ENCODE measurements at regions not wholly inside any gene's neighbourhood (a gene's known extent, or its start where the extent isn't known, plus 50 kb on each side); places are given as distances from the start of the nearest gene placed in this dataset.

DNA sequence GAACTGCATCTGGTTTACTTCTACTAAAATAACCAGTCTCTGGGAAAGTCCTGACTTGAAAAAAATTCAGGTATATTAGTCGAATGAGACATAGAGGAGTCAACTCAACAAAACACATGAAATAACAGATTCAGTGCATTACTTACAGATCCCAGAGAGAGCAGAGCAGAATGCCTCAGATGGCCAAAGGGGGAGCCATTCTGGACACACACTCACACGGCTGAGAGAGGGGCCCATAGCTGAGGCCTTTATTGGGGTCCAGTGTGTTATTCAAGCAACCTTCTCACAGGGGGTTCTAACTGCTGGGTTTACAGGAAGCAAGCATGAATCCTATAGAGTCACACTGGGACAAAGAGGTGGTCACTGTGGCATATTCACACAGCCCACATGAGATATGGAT lies 135.1 kb upstream of the SNRPN start:
- no CpG with 5 or more reads among the region's 2 CpGs for WGBS (ENCODE audit: insufficient coverage)
- Mint-ChIP-seq H3K4me1 (no peaks in the 10 kb centered on the region), H3K27ac (no peak overlapping the region), H3K27me3 (no peaks in the 10 kb centered on the region), H3K4me3 (no peak overlapping the region), H3K9me3 (ENCODE audit: insufficient read depth) (peaks cover 2% of the 10 kb centered on the region)
- no peaks in the 10 kb centered on the region for H3K79me2 ChIP-seq (ENCODE audit: control insufficient read depth, insufficient read depth, low read length)
- H3K4me2 ChIP-seq (replicated peaks; ENCODE audit: low read depth, low read length, poor library complexity, severe bottlenecking) = no peak overlapping the region
- CTCF ChIA-PET = no interaction called here
- TF ChIP-seq EZH2 (IDR thresholded peaks at IDR 0.05; ENCODE audit: borderline replicate concordance, insufficient read depth, low read depth, low read length, poor library complexity, severe bottlenecking) = no peak
- TF ChIP-seq, protein P1, sequence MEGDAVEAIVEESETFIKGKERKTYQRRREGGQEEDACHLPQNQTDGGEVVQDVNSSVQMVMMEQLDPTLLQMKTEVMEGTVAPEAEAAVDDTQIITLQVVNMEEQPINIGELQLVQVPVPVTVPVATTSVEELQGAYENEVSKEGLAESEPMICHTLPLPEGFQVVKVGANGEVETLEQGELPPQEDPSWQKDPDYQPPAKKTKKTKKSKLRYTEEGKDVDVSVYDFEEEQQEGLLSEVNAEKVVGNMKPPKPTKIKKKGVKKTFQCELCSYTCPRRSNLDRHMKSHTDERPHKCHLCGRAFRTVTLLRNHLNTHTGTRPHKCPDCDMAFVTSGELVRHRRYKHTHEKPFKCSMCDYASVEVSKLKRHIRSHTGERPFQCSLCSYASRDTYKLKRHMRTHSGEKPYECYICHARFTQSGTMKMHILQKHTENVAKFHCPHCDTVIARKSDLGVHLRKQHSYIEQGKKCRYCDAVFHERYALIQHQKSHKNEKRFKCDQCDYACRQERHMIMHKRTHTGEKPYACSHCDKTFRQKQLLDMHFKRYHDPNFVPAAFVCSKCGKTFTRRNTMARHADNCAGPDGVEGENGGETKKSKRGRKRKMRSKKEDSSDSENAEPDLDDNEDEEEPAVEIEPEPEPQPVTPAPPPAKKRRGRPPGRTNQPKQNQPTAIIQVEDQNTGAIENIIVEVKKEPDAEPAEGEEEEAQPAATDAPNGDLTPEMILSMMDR (IDR thresholded peaks at IDR 0.05) = no peak
- DNase-seq = no peak
- H4K20me1 ChIP-seq (ENCODE audit: control insufficient read depth, insufficient read depth, low read length, poor library complexity, severe bottlenecking) = no peaks in the 10 kb centered on the region
- H3K4me3 ChIP-seq (ENCODE audit: control extremely low read depth in 1 of 5, extremely low read depth in 1 of 5, insufficient read depth in 1 of 5, low read depth in 2 of 5, low read length in 4 of 5) = no peak overlapping the region
- H3K27ac ChIP-seq (ENCODE audit: low read length in 2 of 2) = no peak overlapping the region
- H3K9me3 ChIP-seq (ENCODE audit: control extremely low read depth in 1 of 3, control insufficient read depth in 2 of 3, insufficient read depth in 1 of 3, low read length in 2 of 3) = peaks cover 0 to 8% (median 6%) of the 10 kb centered on the region in 3 donors
- H3K4me1 ChIP-seq (ENCODE audit: control insufficient read depth in 2 of 2, insufficient read depth in 2 of 2, low read length in 2 of 2) = no peaks in the 10 kb centered on the region
- H3K9ac ChIP-seq (ENCODE audit: low read length) = no peak overlapping the region
- no peak overlapping the region for H2AFZ ChIP-seq (ENCODE audit: insufficient read depth, low read depth, low read length, poor library complexity, severe bottlenecking)
- H3K36me3 ChIP-seq (replicated peaks in 1 of 2; ENCODE audit: control extremely low read depth in 1 of 2, control insufficient read depth in 1 of 2, extremely low read depth in 1 of 2, insufficient read depth in 2 of 2, low read length in 1 of 2) = no peaks in the 10 kb centered on the region
- ATAC-seq (ENCODE audit: low read depth) = no peak
- intact Hi-C loops (cut with micrococcal nuclease) = no loop called here
- POLR2A ChIA-PET = no interaction called here
- no peaks in the 10 kb centered on the region for H3K27me3 ChIP-seq (replicated peaks in 1 of 4; ENCODE audit: control extremely low read depth in 1 of 4, control insufficient read depth in 3 of 4, insufficient read depth in 4 of 4, low read length in 3 of 4)

DNA sequence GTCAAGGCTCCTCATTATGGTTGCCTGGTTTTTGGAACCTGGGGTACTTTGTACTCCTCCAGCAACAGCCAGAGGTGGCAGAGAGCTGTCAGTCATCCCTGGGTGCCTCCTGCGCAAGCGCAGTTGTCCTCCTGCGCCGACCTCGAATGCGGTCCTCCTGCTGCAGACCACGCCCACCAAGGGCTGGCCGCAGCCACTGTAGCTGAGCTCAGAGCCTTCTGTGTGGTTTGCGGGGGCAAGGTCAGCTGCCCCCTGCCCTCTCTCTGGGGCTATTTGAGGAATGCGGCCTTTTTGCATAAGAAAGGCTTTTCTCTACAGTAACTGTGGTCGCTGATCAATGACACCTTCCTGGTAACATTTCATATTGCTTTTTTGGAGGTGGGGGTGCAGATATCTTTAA lies 131.3 kb upstream of the SNRPN start:
- no peak overlapping the region for H3K4me3 Mint-ChIP-seq
- CTCF ChIA-PET = no interaction called here
- no peak for ATAC-seq (ENCODE audit: low read depth)

More for the DNA sequence above, 131.3 kb upstream of the SNRPN start:
- Histone ChIP-seq H3K79me2 (ENCODE audit: control insufficient read depth, insufficient read depth, low read length) (no peaks in the 10 kb centered on the region), H3K27me3 (replicated peaks in 1 of 4; ENCODE audit: control extremely low read depth in 1 of 4, control insufficient read depth in 3 of 4, insufficient read depth in 4 of 4, low read length in 3 of 4) (no peaks in the 10 kb centered on the region), H3K4me1 (ENCODE audit: control insufficient read depth in 2 of 2, insufficient read depth in 2 of 2, low read length in 2 of 2) (no peaks in the 10 kb centered on the region), H2AFZ (ENCODE audit: insufficient read depth, low read depth, low read length, poor library complexity, severe bottlenecking) (no peak overlapping the region), H3K36me3 (replicated peaks in 1 of 2; ENCODE audit: control extremely low read depth in 1 of 2, control insufficient read depth in 1 of 2, extremely low read depth in 1 of 2, insufficient read depth in 2 of 2, low read length in 1 of 2) (no peaks in the 10 kb centered on the region), H3K9ac (ENCODE audit: low read length) (no peak overlapping the region), H4K20me1 (ENCODE audit: control insufficient read depth, insufficient read depth, low read length, poor library complexity, severe bottlenecking) (no peaks in the 10 kb centered on the region), H3K27ac (ENCODE audit: low read length in 2 of 2) (no peak overlapping the region), H3K9me3 (ENCODE audit: control extremely low read depth in 1 of 3, control insufficient read depth in 2 of 3, insufficient read depth in 1 of 3, low read length in 2 of 3) (peaks cover 0 to 12% (median 6%) of the 10 kb centered on the region in 3 donors), H3K4me2 (replicated peaks; ENCODE audit: low read depth, low read length, poor library complexity, severe bottlenecking) (no peak overlapping the region), H3K4me3 (ENCODE audit: control extremely low read depth in 1 of 5, extremely low read depth in 1 of 5, insufficient read depth in 1 of 5, low read depth in 2 of 5, low read length in 4 of 5) (no peak overlapping the region)
- Mint-ChIP-seq H3K27ac (no peak overlapping the region), H3K4me1 (no peaks in the 10 kb centered on the region), H3K9me3 (ENCODE audit: insufficient read depth) (peaks cover 4% of the 10 kb centered on the region), H3K27me3 (no peaks in the 10 kb centered on the region)
- POLR2A ChIA-PET = no interaction called here
- no peak for DNase-seq
- intact Hi-C loops (cut with micrococcal nuclease) = no loop called here
- TF ChIP-seq EZH2 (IDR thresholded peaks at IDR 0.05; ENCODE audit: borderline replicate concordance, insufficient read depth, low read depth, low read length, poor library complexity, severe bottlenecking) = no peak
- TF ChIP-seq, protein P1 (IDR thresholded peaks at IDR 0.05) = no peak
- 72% methylated on average over 9 of the region's 11 CpGs for WGBS (ENCODE audit: insufficient coverage)
